Activated T-helper 2 cell treated with anti-CD3 and anti-CD28 coated beads, Interferon-gamma antibody, Interleukin-2, Interleukin-4, amounts not matched to agents 10 μg/mL and 5 μg/mL and 100 μg/mL, durations not matched to agents 14 hours and 24 hours and 36 hours (primary cell): ENCODE measurements at regions not wholly inside any gene's neighbourhood (a gene's known extent, or its start where the extent isn't known, plus 50 kb on each side); places are given as distances from the start of the nearest gene placed in this dataset.

Source experiments
- DNase-seq: peaks from one replicate; pipeline ENCODE4 v3.0.0; 2021; ENCODE audit warnings: low spot score
- H3K27ac Mint-ChIP-seq: one replicate; pipeline ENCODE4 v1.8.0; 2021; ENCODE audit warnings: mixed read lengths
- H3K27me3 Mint-ChIP-seq: one replicate; pipeline ENCODE4 v1.8.0; 2021; ENCODE audit warnings: low read depth, mixed read lengths
- H3K36me3 Mint-ChIP-seq: one replicate; pipeline ENCODE4 v1.8.0; 2021; ENCODE audit warnings: low read depth, mixed read lengths
- H3K4me1 Mint-ChIP-seq: one replicate; pipeline ENCODE4 v1.8.0; 2021; ENCODE audit warnings: low read depth, mixed read lengths
- H3K4me3 Mint-ChIP-seq: one replicate; pipeline ENCODE4 v1.8.0; 2021; ENCODE audit warnings: low read depth, mild to moderate bottlenecking, moderate library complexity, mixed read lengths
- H3K9me3 Mint-ChIP-seq: one replicate; pipeline ENCODE4 v1.8.0; 2021; ENCODE audit warnings: mixed read lengths
- intact Hi-C: fragments of 100-400 bp; cut with micrococcal nuclease; formaldehyde crosslinking; loops from one replicate; pipeline ENCODE4 v1.15.1; 2023

- H3K4me1 Mint-ChIP-seq: no peaks in the 10 kb centered on the region
Observed at GRCh38 chr2:103977241-103977640, 876.7 kb upstream of the POU3F3 start.

GRCh38 chr2:103977668-103978067 is 876.2 kb upstream of the POU3F3 start:
- Mint-ChIP-seq H3K4me3 (no peak overlapping the region), H3K4me1 (no peaks in the 10 kb centered on the region), H3K9me3 (peaks cover 5% of the 10 kb centered on the region), H3K27me3 (no peaks in the 10 kb centered on the region), H3K36me3 (no peaks in the 10 kb centered on the region), H3K27ac (no peak overlapping the region)
- DNase-seq: no peak
- intact Hi-C loops: no loop called here

More at GRCh38 chr2:103977241-103977640, 876.7 kb upstream of the POU3F3 start:
- Mint-ChIP-seq H3K36me3 (no peaks in the 10 kb centered on the region), H3K27ac (no peak overlapping the region), H3K27me3 (no peaks in the 10 kb centered on the region), H3K9me3 (peaks cover 5% of the 10 kb centered on the region), H3K4me3 (no peak overlapping the region)
- no peak for DNase-seq
- intact Hi-C loops: no loop called here

GRCh38 chr2:103980401-103980800 is 873.5 kb upstream of the POU3F3 start:
- H3K27me3 Mint-ChIP-seq: no peaks in the 10 kb centered on the region
- H3K9me3 Mint-ChIP-seq: no peaks in the 10 kb centered on the region
- no peaks in the 10 kb centered on the region for H3K4me1 Mint-ChIP-seq
- H3K27ac Mint-ChIP-seq: no peak overlapping the region
- DNase-seq: no peak
- intact Hi-C loops: no loop called here
- no peaks in the 10 kb centered on the region for H3K36me3 Mint-ChIP-seq
- no peak overlapping the region for H3K4me3 Mint-ChIP-seq

- no peaks in the 10 kb centered on the region for H3K27me3 Mint-ChIP-seq
- H3K9me3 Mint-ChIP-seq: no peaks in the 10 kb centered on the region
- DNase-seq: no peak
- H3K4me3 Mint-ChIP-seq: no peak overlapping the region
- no peaks in the 10 kb centered on the region for H3K4me1 Mint-ChIP-seq
- no peak overlapping the region for H3K27ac Mint-ChIP-seq
- H3K36me3 Mint-ChIP-seq: no peaks in the 10 kb centered on the region
- intact Hi-C loops: no loop called here
Observed at GRCh38 chr2:103982691-103983090, 871.2 kb upstream of the POU3F3 start.

- intact Hi-C loops: no loop called here
- Mint-ChIP-seq H3K9me3 (peaks cover 12% of the 10 kb centered on the region), H3K27me3 (no peaks in the 10 kb centered on the region), H3K36me3 (no peaks in the 10 kb centered on the region), H3K4me3 (no peak overlapping the region), H3K4me1 (no peaks in the 10 kb centered on the region), H3K27ac (no peak overlapping the region)
- no peak for DNase-seq
Observed at GRCh38 chr2:103986001-103986400, 867.9 kb upstream of the POU3F3 start.

GRCh38 chr2:103991591-103991990 is 862.3 kb upstream of the POU3F3 start:
- Mint-ChIP-seq H3K4me1 (no peaks in the 10 kb centered on the region), H3K36me3 (no peaks in the 10 kb centered on the region), H3K27me3 (no peaks in the 10 kb centered on the region), H3K27ac (no peak overlapping the region), H3K9me3 (peaks cover 30% of the 10 kb centered on the region), H3K4me3 (no peak overlapping the region)
- DNase-seq: no peak
- intact Hi-C loops: no loop called here

GRCh38 chr2:104004821-104005220 is 849.1 kb upstream of the POU3F3 start:
- Mint-ChIP-seq H3K27me3 (no peaks in the 10 kb centered on the region), H3K9me3 (peaks cover 19% of the 10 kb centered on the region), H3K36me3 (no peaks in the 10 kb centered on the region), H3K27ac (no peak overlapping the region), H3K4me1 (no peaks in the 10 kb centered on the region), H3K4me3 (no peak overlapping the region)
- no peak for DNase-seq
- intact Hi-C loops: no loop called here

- intact Hi-C loops: no loop called here
- no peak for DNase-seq
- Mint-ChIP-seq H3K27ac (no peak overlapping the region), H3K4me1 (no peaks in the 10 kb centered on the region), H3K4me3 (no peak overlapping the region), H3K9me3 (peaks cover 38% of the 10 kb centered on the region), H3K36me3 (no peaks in the 10 kb centered on the region), H3K27me3 (no peaks in the 10 kb centered on the region)
Observed at GRCh38 chr2:104016801-104017200, 837.1 kb upstream of the POU3F3 start.

- H3K27ac Mint-ChIP-seq: no peak overlapping the region
- H3K36me3 Mint-ChIP-seq: no peaks in the 10 kb centered on the region
- no peak overlapping the region for H3K4me3 Mint-ChIP-seq
- intact Hi-C loops: no loop called here
- no peak for DNase-seq
- H3K9me3 Mint-ChIP-seq: peaks cover 16% of the 10 kb centered on the region
- H3K4me1 Mint-ChIP-seq: no peaks in the 10 kb centered on the region
- H3K27me3 Mint-ChIP-seq: no peaks in the 10 kb centered on the region
Observed at GRCh38 chr2:104023306-104023705, 830.6 kb upstream of the POU3F3 start.

GRCh38 chr2:104023765-104024164 is 830.1 kb upstream of the POU3F3 start:
- Mint-ChIP-seq H3K4me1 (no peaks in the 10 kb centered on the region), H3K27ac (no peak overlapping the region), H3K9me3 (peaks cover 14% of the 10 kb centered on the region), H3K36me3 (no peaks in the 10 kb centered on the region), H3K4me3 (no peak overlapping the region), H3K27me3 (no peaks in the 10 kb centered on the region)
- DNase-seq: no peak
- intact Hi-C loops: no loop called here

GRCh38 chr2:104025295-104025694 is 828.6 kb upstream of the POU3F3 start:
- Mint-ChIP-seq H3K27me3 (no peaks in the 10 kb centered on the region), H3K27ac (no peak overlapping the region), H3K4me3 (no peak overlapping the region), H3K9me3 (peaks cover 8% of the 10 kb centered on the region), H3K36me3 (no peaks in the 10 kb centered on the region), H3K4me1 (no peaks in the 10 kb centered on the region)
- DNase-seq: no peak
- intact Hi-C loops: no loop called here

GRCh38 chr2:104026725-104027124 is 827.2 kb upstream of the POU3F3 start:
- intact Hi-C loops: no loop called here
- H3K36me3 Mint-ChIP-seq: no peaks in the 10 kb centered on the region
- H3K4me3 Mint-ChIP-seq: no peak overlapping the region
- peaks cover 4% of the 10 kb centered on the region for H3K9me3 Mint-ChIP-seq
- H3K27ac Mint-ChIP-seq: no peak overlapping the region
- H3K4me1 Mint-ChIP-seq: no peaks in the 10 kb centered on the region
- no peaks in the 10 kb centered on the region for H3K27me3 Mint-ChIP-seq
- DNase-seq: no peak

GRCh38 chr2:104027321-104027720 is 826.6 kb upstream of the POU3F3 start:
- no peak overlapping the region for H3K4me3 Mint-ChIP-seq
- intact Hi-C loops: no loop called here
- no peaks in the 10 kb centered on the region for H3K27me3 Mint-ChIP-seq
- H3K27ac Mint-ChIP-seq: no peak overlapping the region
- H3K36me3 Mint-ChIP-seq: no peaks in the 10 kb centered on the region
- H3K4me1 Mint-ChIP-seq: no peaks in the 10 kb centered on the region
- peaks cover 4% of the 10 kb centered on the region for H3K9me3 Mint-ChIP-seq
- DNase-seq: no peak

- no peak overlapping the region for H3K4me3 Mint-ChIP-seq
- H3K36me3 Mint-ChIP-seq: no peaks in the 10 kb centered on the region
- H3K9me3 Mint-ChIP-seq: peaks cover 4% of the 10 kb centered on the region
- H3K4me1 Mint-ChIP-seq: no peaks in the 10 kb centered on the region
- no peaks in the 10 kb centered on the region for H3K27me3 Mint-ChIP-seq
- DNase-seq: no peak
- H3K27ac Mint-ChIP-seq: no peak overlapping the region
- intact Hi-C loops: no loop called here
Observed at GRCh38 chr2:104028061-104028460, 825.9 kb upstream of the POU3F3 start.
